DOHH2 (cell line): ENCODE measurements at regions not wholly inside any gene's neighbourhood (a gene's known extent, or its start where the extent isn't known, plus 50 kb on each side); places are given as distances from the start of the nearest gene placed in this dataset.

ENCODE experiments used
- H3F3A ChIP-seq: fragments of 200-600 bp; sonication (generic), shearing (Covaris generic); 2 replicates; pipeline ENCODE4 v1.6.0; 2016; ENCODE audit warnings: antibody characterized with exemption, mild to moderate bottlenecking; ENCODE audit not compliant: control insufficient read depth, insufficient read depth
- H3K27ac ChIP-seq: fragments of 200-600 bp; sonication (generic); 2 replicates; pipeline ENCODE4 v1.5.1; 2014; ENCODE audit warnings: low read depth, mild to moderate bottlenecking, low read length, moderate library complexity
- H3K27me3 ChIP-seq: fragments of 200-600 bp; sonication (generic); 2 replicates; pipeline ENCODE4 v1.6.1; 2014; ENCODE audit warnings: mild to moderate bottlenecking, low read length, mixed read lengths; ENCODE audit not compliant: control insufficient read depth
- H3K36me3 ChIP-seq: fragments of 200-600 bp; sonication (generic); 2 replicates; pipeline ENCODE4 v1.6.1; 2014; ENCODE audit warnings: mild to moderate bottlenecking, low read length, moderate library complexity, mixed read lengths; ENCODE audit not compliant: control insufficient read depth
- H3K4me1 ChIP-seq: fragments of 200-600 bp; sonication (generic); 2 replicates; pipeline ENCODE4 v1.6.1; 2014; ENCODE audit warnings: mild to moderate bottlenecking, low read length, mixed read lengths; ENCODE audit not compliant: control insufficient read depth
- H3K4me2 ChIP-seq: fragments of 200-600 bp; sonication (generic); 2 replicates; pipeline ENCODE4 v1.6.0; 2014; ENCODE audit warnings: mild to moderate bottlenecking, low read length, moderate library complexity
- H3K4me3 ChIP-seq: fragments of 200-600 bp; sonication (generic); 2 replicates; pipeline ENCODE4 v1.5.1; 2014; ENCODE audit warnings: mild to moderate bottlenecking, low read length, mixed read lengths
- H3K79me2 ChIP-seq: fragments of 200-600 bp; sonication (generic); 2 replicates; pipeline ENCODE4 v1.6.1; 2014; ENCODE audit warnings: mild to moderate bottlenecking, low read length, mixed read lengths; ENCODE audit not compliant: control insufficient read depth
- H3K9me2 ChIP-seq: fragments of 200-600 bp; sonication (generic); replicated peaks from 2 replicates; pipeline ENCODE4 v1.6.1; 2014; ENCODE audit warnings: mild to moderate bottlenecking, low read length, mixed read lengths; ENCODE audit not compliant: control insufficient read depth
- H3K9me3 ChIP-seq: fragments of 200-600 bp; sonication (generic); 2 replicates; pipeline ENCODE4 v1.6.1; 2014; ENCODE audit warnings: antibody characterized with exemption, low read length, mixed read lengths; ENCODE audit not compliant: control insufficient read depth, insufficient read depth
- H4K20me1 ChIP-seq: fragments of 200-600 bp; sonication (generic); 2 replicates; pipeline ENCODE4 v1.6.0; 2014; ENCODE audit warnings: low read depth, mild to moderate bottlenecking, antibody characterized with exemption, low read length, moderate library complexity; ENCODE audit not compliant: control insufficient read depth, insufficient read depth
- CTCF ChIP-seq: fragments of 200-600 bp; sonication (generic); IDR thresholded peaks from one replicate; pipeline ENCODE4 v1.5.1; 2014; ENCODE audit warnings: antibody characterized with exemption, mild to moderate bottlenecking, low read depth, low read length; ENCODE audit not compliant: poor library complexity, severe bottlenecking
- EZH2phosphoT487 ChIP-seq: fragments of 200-600 bp; sonication (generic); IDR thresholded peaks from 2 replicates; pipeline ENCODE4 v1.6.1; 2017; ENCODE audit warnings: borderline replicate concordance, mild to moderate bottlenecking, antibody characterized with exemption, low read length, moderate library complexity, mixed read lengths

- Histone ChIP-seq H4K20me1 (no peaks in the 10 kb centered on the region), H3K27ac (no peak overlapping the region), H3K79me2 (no peaks in the 10 kb centered on the region), H3K9me2 (no peaks in the 10 kb centered on the region), H3K36me3 (no peaks in the 10 kb centered on the region), H3K4me3 (no peak overlapping the region), H3K4me1 (no peaks in the 10 kb centered on the region), H3K9me3 (no peaks in the 10 kb centered on the region), H3F3A (no peaks in the 10 kb centered on the region), H3K27me3 (peaks cover 12% of the 10 kb centered on the region), H3K4me2 (no peak overlapping the region)
- TF ChIP-seq EZH2phosphoT487 (no peak), CTCF (no peak)
These were observed 128.3 kb downstream of the NSG2 start for GRCh38 chr5:174173766-174174165.

GRCh38 chr5:174175716-174176268 lies 130.3 kb downstream of the NSG2 start:
- no peaks in the 10 kb centered on the region for H3F3A ChIP-seq
- no peaks in the 10 kb centered on the region for H4K20me1 ChIP-seq
- no peaks in the 10 kb centered on the region for H3K4me1 ChIP-seq
- no peaks in the 10 kb centered on the region for H3K36me3 ChIP-seq
- H3K9me3 ChIP-seq = no peaks in the 10 kb centered on the region
- H3K4me2 ChIP-seq = no peak overlapping the region
- H3K4me3 ChIP-seq = no peak overlapping the region
- no peaks in the 10 kb centered on the region for H3K9me2 ChIP-seq
- no peak overlapping the region for H3K27ac ChIP-seq
- H3K27me3 ChIP-seq = peaks cover 12% of the 10 kb centered on the region
- no peaks in the 10 kb centered on the region for H3K79me2 ChIP-seq
- TF ChIP-seq CTCF (no peak), EZH2phosphoT487 (no peak)

GRCh38 chr5:174176511-174176910 lies 131.0 kb downstream of the NSG2 start:
- Histone ChIP-seq H3K27me3 (peaks cover 12% of the 10 kb centered on the region), H3F3A (no peaks in the 10 kb centered on the region), H3K4me3 (no peak overlapping the region), H3K4me2 (no peak overlapping the region), H3K9me3 (no peaks in the 10 kb centered on the region), H3K9me2 (no peaks in the 10 kb centered on the region), H4K20me1 (no peaks in the 10 kb centered on the region), H3K27ac (no peak overlapping the region), H3K36me3 (no peaks in the 10 kb centered on the region), H3K79me2 (no peaks in the 10 kb centered on the region), H3K4me1 (no peaks in the 10 kb centered on the region)
- TF ChIP-seq CTCF = no peak
- no peak for TF ChIP-seq EZH2phosphoT487
